CD4-positive, alpha-beta T cell treated with Interleukin-17A for 1 hour (primary cell): ENCODE measurements at regions not wholly inside any gene's neighbourhood (a gene's known extent, or its start where the extent isn't known, plus 50 kb on each side); places are given as distances from the start of the nearest gene placed in this dataset.

Experiments used
- DNase-seq: peaks from one replicate; pipeline ENCODE4 v3.0.0-alpha.2; 2020

GRCh38 chr2:9102861-9103662 lies 99.6 kb upstream of the MBOAT2 start:
- DNase-seq = no peak

- no peak for DNase-seq
Observed at GRCh38 chr2:9101763-9102425, 98.4 kb upstream of the MBOAT2 start.

- DNase-seq = no peak
Observed at GRCh38 chr2:9100080-9100876, 96.8 kb upstream of the MBOAT2 start.

- no peak for DNase-seq
Observed at GRCh38 chr2:9099341-9099751, 95.9 kb upstream of the MBOAT2 start.

- DNase-seq = no peak
Observed at GRCh38 chr2:9097892-9098291, 94.4 kb upstream of the MBOAT2 start.

- DNase-seq = no peak
Observed at GRCh38 chr2:9097239-9097638, 93.8 kb upstream of the MBOAT2 start.

- DNase-seq = no peak
Observed at GRCh38 chr2:9096761-9097160, 93.3 kb upstream of the MBOAT2 start.

GRCh38 chr2:9095690-9096089 lies 92.2 kb upstream of the MBOAT2 start:
- DNase-seq = no peak

GRCh38 chr2:9095226-9095625 lies 91.7 kb upstream of the MBOAT2 start:
- DNase-seq = no peak

- no peak for DNase-seq
Observed at GRCh38 chr2:9094117-9094516, 90.6 kb upstream of the MBOAT2 start.

- DNase-seq = no peak
Observed at GRCh38 chr2:9093324-9093723, 89.8 kb upstream of the MBOAT2 start.

- no peak for DNase-seq
Observed at GRCh38 chr2:9092383-9093282, 89.1 kb upstream of the MBOAT2 start.

GRCh38 chr2:9091811-9092210 lies 88.3 kb upstream of the MBOAT2 start:
- no peak for DNase-seq

- no peak for DNase-seq
Observed at GRCh38 chr2:9089831-9090230, 86.3 kb upstream of the MBOAT2 start.

GRCh38 chr2:9087121-9087681 lies 83.7 kb upstream of the MBOAT2 start:
- no peak for DNase-seq

- DNase-seq = no peak
Observed at GRCh38 chr2:9086465-9086864, 83.0 kb upstream of the MBOAT2 start.

- DNase-seq = no peak
Observed at GRCh38 chr2:9085353-9085752, 81.9 kb upstream of the MBOAT2 start.

GRCh38 chr2:9083287-9083686 lies 79.8 kb upstream of the MBOAT2 start:
- DNase-seq = no peak

- no peak for DNase-seq
Observed at GRCh38 chr2:9082158-9082557, 78.7 kb upstream of the MBOAT2 start.

GRCh38 chr2:9081750-9082149 lies 78.3 kb upstream of the MBOAT2 start:
- no peak for DNase-seq

GRCh38 chr2:9078405-9078804 lies 74.9 kb upstream of the MBOAT2 start:
- no peak for DNase-seq

GRCh38 chr2:9077691-9078090 lies 74.2 kb upstream of the MBOAT2 start:
- DNase-seq = no peak
